Transverse colon (tissue), 3 donors: ENCODE measurements at regions not wholly inside any gene's neighbourhood (a gene's known extent, or its start where the extent isn't known, plus 50 kb on each side); places are given as distances from the start of the nearest gene placed in this dataset.

ENCODE experiments used
- EP300 ChIP-seq: sonication (generic); formaldehyde crosslinking; IDR thresholded peaks from one replicate; pipeline ENCODE4 v1.6.1; 2017; ENCODE audit warnings: antibody characterized with exemption, low read depth
- POLR2A ChIP-seq: fragments of 450-650 bp; IDR thresholded peaks from one replicate; pipeline ENCODE4 v1.6.1; 2016; ENCODE audit warnings: antibody characterized with exemption, mild to moderate bottlenecking, moderate library complexity
- TF ChIP-seq, protein P1 (sequence below), 5 experiments: fragments of 200-600 bp in 3 of 5; fragments of 450-650 bp in 2 of 5; sonication (generic) in 3 of 5; IDR thresholded peaks; 1 replicate in 2 of 5; 2 replicates in 3 of 5; pipeline ENCODE4 v1.5.1; 2016 to 2017; ENCODE audit warnings: antibody characterized with exemption in 5 of 5, inconsistent platforms in 3 of 5, mild to moderate bottlenecking in 2 of 5, moderate library complexity in 1 of 5

- TF ChIP-seq, protein P1, sequence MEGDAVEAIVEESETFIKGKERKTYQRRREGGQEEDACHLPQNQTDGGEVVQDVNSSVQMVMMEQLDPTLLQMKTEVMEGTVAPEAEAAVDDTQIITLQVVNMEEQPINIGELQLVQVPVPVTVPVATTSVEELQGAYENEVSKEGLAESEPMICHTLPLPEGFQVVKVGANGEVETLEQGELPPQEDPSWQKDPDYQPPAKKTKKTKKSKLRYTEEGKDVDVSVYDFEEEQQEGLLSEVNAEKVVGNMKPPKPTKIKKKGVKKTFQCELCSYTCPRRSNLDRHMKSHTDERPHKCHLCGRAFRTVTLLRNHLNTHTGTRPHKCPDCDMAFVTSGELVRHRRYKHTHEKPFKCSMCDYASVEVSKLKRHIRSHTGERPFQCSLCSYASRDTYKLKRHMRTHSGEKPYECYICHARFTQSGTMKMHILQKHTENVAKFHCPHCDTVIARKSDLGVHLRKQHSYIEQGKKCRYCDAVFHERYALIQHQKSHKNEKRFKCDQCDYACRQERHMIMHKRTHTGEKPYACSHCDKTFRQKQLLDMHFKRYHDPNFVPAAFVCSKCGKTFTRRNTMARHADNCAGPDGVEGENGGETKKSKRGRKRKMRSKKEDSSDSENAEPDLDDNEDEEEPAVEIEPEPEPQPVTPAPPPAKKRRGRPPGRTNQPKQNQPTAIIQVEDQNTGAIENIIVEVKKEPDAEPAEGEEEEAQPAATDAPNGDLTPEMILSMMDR (IDR thresholded peaks at IDR 0.05) = no peak
- no peak for TF ChIP-seq POLR2A
- TF ChIP-seq EP300 = no peak
These were observed 53.3 kb upstream of the TUBA3E start for GRCh38 chr2:130251535-130251872.
